Frontal cortex (tissue), 3 donors: ENCODE measurements at regions not wholly inside any gene's neighbourhood (a gene's known extent, or its start where the extent isn't known, plus 50 kb on each side); places are given as distances from the start of the nearest gene placed in this dataset.
"Not testable (repeated sequence)": the region's sequence is repeated elsewhere in the genome, so short reads cannot be mapped to it uniquely, and the experiment has no call there.

ENCODE experiments used
- DNase-seq, 2 donors: peaks; one replicate each; pipeline ENCODE4 v3.0.0; 2012; ENCODE audit warnings: low spot score in 2 of 2
- FAIRE-seq: peaks from 2 replicates; lab custom pipeline; 2012; peaks lifted over from hg19 to GRCh38; lab: Jason Lieb, UNC
- donor health status: control.
- donor health status: control.
- donor health status: control.

- not testable (repeated sequence) for DNase-seq, FAIRE-seq
Observed at GRCh38 chr1:83213648-83214047, 785.3 kb downstream of the TTLL7 start.

- FAIRE-seq, DNase-seq: not testable (repeated sequence)
Observed at GRCh38 chr1:83212033-83212432, 786.9 kb downstream of the TTLL7 start.

GRCh38 chr1:83208540-83208939 is 790.4 kb downstream of the TTLL7 start:
- FAIRE-seq, DNase-seq: not testable (repeated sequence)

GRCh38 chr1:83194610-83195009 is 804.3 kb downstream of the TTLL7 start:
- DNase-seq, FAIRE-seq: not testable (repeated sequence)

GRCh38 chr1:83182033-83182728 is 816.8 kb downstream of the TTLL7 start:
- not testable (repeated sequence) for FAIRE-seq, DNase-seq

GRCh38 chr1:83180621-83181020 is 818.3 kb downstream of the TTLL7 start:
- not testable (repeated sequence) for FAIRE-seq, DNase-seq

GRCh38 chr1:83167634-83168033 is 831.3 kb downstream of the TTLL7 start:
- not testable (repeated sequence) for DNase-seq, FAIRE-seq

- not testable (repeated sequence) for DNase-seq, FAIRE-seq
Observed at GRCh38 chr1:83163879-83164475, 835.0 kb downstream of the TTLL7 start.

- not testable (repeated sequence) for DNase-seq, FAIRE-seq
Observed at GRCh38 chr1:83158924-83159323, 840.0 kb downstream of the TTLL7 start.

- not testable (repeated sequence) for FAIRE-seq, DNase-seq
Observed at GRCh38 chr1:83154306-83154705, 844.6 kb downstream of the TTLL7 start.

- not testable (repeated sequence) for FAIRE-seq, DNase-seq
Observed at GRCh38 chr1:83151167-83151898, 847.6 kb downstream of the TTLL7 start.

GRCh38 chr1:83150479-83150878 is 848.5 kb downstream of the TTLL7 start:
- not testable (repeated sequence) for FAIRE-seq, DNase-seq

- DNase-seq, FAIRE-seq: not testable (repeated sequence)
Observed at GRCh38 chr1:83145820-83146219, 853.1 kb downstream of the TTLL7 start.

- not testable (repeated sequence) for DNase-seq, FAIRE-seq
Observed at GRCh38 chr1:83142802-83143201, 856.1 kb downstream of the TTLL7 start.

- FAIRE-seq, DNase-seq: not testable (repeated sequence)
Observed at GRCh38 chr1:83135524-83136157, 863.3 kb downstream of the TTLL7 start.

GRCh38 chr1:83134322-83135014 is 864.5 kb downstream of the TTLL7 start:
- DNase-seq, FAIRE-seq: not testable (repeated sequence)

- FAIRE-seq (no peak), DNase-seq (no peak)
Observed at GRCh38 chr1:83131692-83131955, 867.3 kb downstream of the TTLL7 start.

- no peak for DNase-seq
Observed at GRCh38 chr1:83130886-83131691, 867.8 kb downstream of the TTLL7 start.

GRCh38 chr1:83129107-83129506 is 869.8 kb downstream of the TTLL7 start:
- no peak for FAIRE-seq
- no peak for DNase-seq

More at GRCh38 chr1:83130886-83131691, 867.8 kb downstream of the TTLL7 start:
- no peak for FAIRE-seq
